Kidney (tissue), 13 donors: ENCODE measurements at regions not wholly inside any gene's neighbourhood (a gene's known extent, or its start where the extent isn't known, plus 50 kb on each side); places are given as distances from the start of the nearest gene placed in this dataset.

Source experiments
- DNase-seq, 5 donors: peaks; one replicate each; pipeline ENCODE4 v3.0.0-alpha.2; 2013 to 2020
- FAIRE-seq: peaks from 2 replicates; lab custom pipeline; 2012; peaks lifted over from hg19 to GRCh38; lab: Jason Lieb, UNC
- H3K27ac ChIP-seq, 2 donors: one replicate each; pipeline ENCODE4 v1.7.0; 2013; ENCODE audit warnings: low read depth in 2 of 2, low read length in 2 of 2, inconsistent platforms in 1 of 2
- H3K27me3 ChIP-seq: one replicate; pipeline ENCODE4 v1.7.1; 2013; ENCODE audit warnings: low read length, inconsistent platforms; ENCODE audit not compliant: control insufficient read depth, insufficient read depth
- H3K36me3 ChIP-seq, 3 donors: one replicate each; pipeline versions ENCODE4 v1.7.0 to v1.7.1; 2013; ENCODE audit warnings: low read length in 3 of 3, control low read depth in 1 of 3, inconsistent platforms in 1 of 3; ENCODE audit not compliant: insufficient read depth in 3 of 3, control insufficient read depth in 2 of 3
- H3K4me1 ChIP-seq, 3 donors: one replicate each; pipeline versions ENCODE4 v1.7.0 to v1.7.1; 2013; ENCODE audit warnings: low read length in 3 of 3, inconsistent platforms in 1 of 3, low read depth in 1 of 3; ENCODE audit not compliant: control insufficient read depth in 2 of 3, insufficient read depth in 2 of 3
- H3K4me3 ChIP-seq, 3 donors: one replicate each; pipeline versions ENCODE4 v1.7.0 to v1.8.1; 2013; ENCODE audit warnings: low read length in 3 of 3, control low read depth in 1 of 3, inconsistent platforms in 1 of 3
- H3K9ac ChIP-seq, 3 donors: one replicate each; pipeline versions ENCODE4 v1.7.0 to v1.7.1; 2013; ENCODE audit warnings: low read length in 3 of 3, control low read depth in 1 of 3, inconsistent platforms in 1 of 3
- H3K9me3 ChIP-seq, 3 donors: one replicate each; pipeline versions ENCODE4 v1.7.0 to v1.7.1; 2013; ENCODE audit warnings: low read length in 3 of 3, control low read depth in 1 of 3, inconsistent platforms in 1 of 3; ENCODE audit not compliant: control insufficient read depth in 2 of 3, insufficient read depth in 1 of 3
- intact Hi-C: fragments of 100-400 bp; cut with DNase I; formaldehyde crosslinking; loops from one replicate; pipeline ENCODE4 v1.11.1; 2022
- TF ChIP-seq, protein P1 (sequence below): IDR thresholded peaks from 3 replicates; pipeline ENCODE4 v1.5.1; 2012; ENCODE audit warnings: mild to moderate bottlenecking, moderate library complexity, borderline replicate concordance; ENCODE audit not compliant: insufficient read depth; ENCODE audit errors: extremely low read depth
- donor health status: control.
- donor health status: control.
- donor health status: control.
- donor health status: control.
- donor health status: control.
- donor health status: DM: yes; HTN: yes; CAD: no.
- donor health status: Normal renal cell carcinoma (clear cell type).

DNA sequence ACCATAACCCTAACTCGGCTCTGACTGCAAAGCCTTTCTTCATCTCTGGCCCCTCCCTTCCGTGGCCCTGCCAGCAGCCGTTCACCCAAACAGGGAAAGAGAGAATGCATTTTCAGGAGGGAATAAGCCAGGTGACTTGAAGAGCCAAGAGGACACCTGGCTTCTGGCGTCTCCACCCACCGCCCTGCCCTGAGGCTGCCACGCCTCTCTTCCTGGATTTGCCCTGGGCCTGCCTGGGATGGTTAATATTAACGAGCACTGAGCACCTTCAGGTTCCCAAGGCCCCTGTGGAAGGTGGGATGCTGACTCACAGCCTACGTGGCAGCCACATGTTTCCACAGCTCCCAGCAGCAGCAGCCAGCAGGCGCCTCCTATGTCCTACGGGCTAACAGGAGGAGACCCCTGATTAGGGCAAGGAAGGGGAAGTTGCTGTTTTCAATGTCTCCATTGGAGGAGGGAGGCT lies 138.0 kb upstream of the RREB1 start:
- H3K27ac ChIP-seq = no peak overlapping the region
- peak; percentile 61 to 94 (median 67) for DNase-seq
- intact Hi-C loops = no loop called here
- no peaks in the 10 kb centered on the region for H3K36me3 ChIP-seq
- no peak for FAIRE-seq
- peaks cover 0 to 10% (median 2%) of the 10 kb centered on the region in 3 donors for H3K4me1 ChIP-seq
- H3K27me3 ChIP-seq = no peaks in the 10 kb centered on the region
- H3K9ac ChIP-seq = no peak overlapping the region
- TF ChIP-seq, protein P1, sequence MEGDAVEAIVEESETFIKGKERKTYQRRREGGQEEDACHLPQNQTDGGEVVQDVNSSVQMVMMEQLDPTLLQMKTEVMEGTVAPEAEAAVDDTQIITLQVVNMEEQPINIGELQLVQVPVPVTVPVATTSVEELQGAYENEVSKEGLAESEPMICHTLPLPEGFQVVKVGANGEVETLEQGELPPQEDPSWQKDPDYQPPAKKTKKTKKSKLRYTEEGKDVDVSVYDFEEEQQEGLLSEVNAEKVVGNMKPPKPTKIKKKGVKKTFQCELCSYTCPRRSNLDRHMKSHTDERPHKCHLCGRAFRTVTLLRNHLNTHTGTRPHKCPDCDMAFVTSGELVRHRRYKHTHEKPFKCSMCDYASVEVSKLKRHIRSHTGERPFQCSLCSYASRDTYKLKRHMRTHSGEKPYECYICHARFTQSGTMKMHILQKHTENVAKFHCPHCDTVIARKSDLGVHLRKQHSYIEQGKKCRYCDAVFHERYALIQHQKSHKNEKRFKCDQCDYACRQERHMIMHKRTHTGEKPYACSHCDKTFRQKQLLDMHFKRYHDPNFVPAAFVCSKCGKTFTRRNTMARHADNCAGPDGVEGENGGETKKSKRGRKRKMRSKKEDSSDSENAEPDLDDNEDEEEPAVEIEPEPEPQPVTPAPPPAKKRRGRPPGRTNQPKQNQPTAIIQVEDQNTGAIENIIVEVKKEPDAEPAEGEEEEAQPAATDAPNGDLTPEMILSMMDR = no peak
- no peaks in the 10 kb centered on the region for H3K9me3 ChIP-seq
- H3K4me3 ChIP-seq = no peak overlapping the region

DNA sequence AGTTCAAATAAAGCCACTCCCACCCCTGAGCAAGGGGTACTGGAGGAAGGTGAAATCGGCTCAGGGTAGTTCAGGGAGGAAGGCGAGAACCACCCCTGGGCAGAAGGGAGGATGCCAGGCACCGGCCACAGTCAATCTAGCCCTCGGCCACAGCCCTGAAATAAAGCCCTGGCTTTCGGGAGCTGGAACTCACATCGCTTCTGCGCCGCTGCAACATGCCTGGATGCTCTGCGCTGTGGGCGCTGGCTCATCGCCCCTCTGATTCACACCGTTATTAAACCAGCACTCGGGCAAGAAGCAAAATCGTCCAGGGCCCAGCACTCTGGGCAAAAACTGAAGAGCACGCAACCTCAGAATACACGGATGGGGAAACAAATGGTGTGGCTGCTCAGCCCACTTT lies 136.9 kb upstream of the RREB1 start:
- intact Hi-C loops = no loop called here
- Histone ChIP-seq H3K9me3 (no peaks in the 10 kb centered on the region), H3K27me3 (no peaks in the 10 kb centered on the region), H3K4me1 (peaks cover 0 to 9% (median 2%) of the 10 kb centered on the region in 3 donors), H3K36me3 (no peaks in the 10 kb centered on the region), H3K4me3 (no peak overlapping the region), H3K9ac (no peak overlapping the region), H3K27ac (no peak overlapping the region)
- DNase-seq (no peak), FAIRE-seq (no peak)
- TF ChIP-seq, protein P1 = no peak

- Histone ChIP-seq H3K4me3 (no peak overlapping the region), H3K27ac (no peak overlapping the region), H3K27me3 (no peaks in the 10 kb centered on the region), H3K9ac (no peak overlapping the region), H3K4me1 (peaks cover 0 to 8% (median 2%) of the 10 kb centered on the region in 3 donors), H3K36me3 (no peaks in the 10 kb centered on the region), H3K9me3 (no peaks in the 10 kb centered on the region)
- intact Hi-C loops = no loop called here
- no peak for FAIRE-seq
- no peak for DNase-seq
- TF ChIP-seq, protein P1 = no peak
Measured at GRCh38 chr6:6971369-6971768, 136.4 kb upstream of the RREB1 start.

- DNase-seq (no peak), FAIRE-seq (no peak)
- Histone ChIP-seq H3K9ac (no peak overlapping the region), H3K4me1 (peaks cover 0 to 4% (median 2%) of the 10 kb centered on the region in 3 donors), H3K27ac (no peak overlapping the region), H3K4me3 (no peak overlapping the region), H3K36me3 (no peaks in the 10 kb centered on the region), H3K9me3 (no peaks in the 10 kb centered on the region), H3K27me3 (no peaks in the 10 kb centered on the region)
- intact Hi-C loops = no loop called here
- TF ChIP-seq, protein P1 = no peak
Measured at GRCh38 chr6:6972456-6972855, 135.3 kb upstream of the RREB1 start.
